Liver (tissue), 3 donors: ENCODE measurements at regions not wholly inside any gene's neighbourhood (a gene's known extent, or its start where the extent isn't known, plus 50 kb on each side); places are given as distances from the start of the nearest gene placed in this dataset.

Experiments
- CTCF ChIP-seq: fragments of 150-350 bp; IDR thresholded peaks from 2 replicates; pipeline ENCODE4 v1.5.1; 2017; ENCODE audit warnings: improper control_type of control experiment, low read depth, low read length; ENCODE audit not compliant: missing input control
- GABPA ChIP-seq, 2 donors: IDR thresholded peaks in 1 of 2; conservative IDR thresholded peaks in 1 of 2; 2 replicates each; pipeline ENCODE4 v1.6.1; 2016; ENCODE audit warnings: antibody characterized with exemption in 2 of 2, mild to moderate bottlenecking in 1 of 2, moderate library complexity in 1 of 2
- donor health status: healthy.
- donor health status: healthy.

GRCh38 chr3:14336749-14337598 lies 65.4 kb upstream of the SLC6A6 start:
- TF ChIP-seq CTCF (no peak), GABPA (IDR thresholded peaks at IDR 0.05 in 1 of 2, conservative IDR thresholded peaks at IDR 0.05 in 1 of 2) (no peak)
